GM19438 (cell line): ENCODE measurements at regions not wholly inside any gene's neighbourhood (a gene's known extent, or its start where the extent isn't known, plus 50 kb on each side); places are given as distances from the start of the nearest gene placed in this dataset.
A peak's percentile ranks its signal among the peaks of the same experiment; 100 is the strongest.

Source experiments
- ATAC-seq: cut with Tn5 transposase; IDR thresholded peaks from one replicate; pipeline ENCODE4 v1.9.1; 2021; ENCODE audit warnings: low read depth; ENCODE audit not compliant: unreplicated experiment

DNA sequence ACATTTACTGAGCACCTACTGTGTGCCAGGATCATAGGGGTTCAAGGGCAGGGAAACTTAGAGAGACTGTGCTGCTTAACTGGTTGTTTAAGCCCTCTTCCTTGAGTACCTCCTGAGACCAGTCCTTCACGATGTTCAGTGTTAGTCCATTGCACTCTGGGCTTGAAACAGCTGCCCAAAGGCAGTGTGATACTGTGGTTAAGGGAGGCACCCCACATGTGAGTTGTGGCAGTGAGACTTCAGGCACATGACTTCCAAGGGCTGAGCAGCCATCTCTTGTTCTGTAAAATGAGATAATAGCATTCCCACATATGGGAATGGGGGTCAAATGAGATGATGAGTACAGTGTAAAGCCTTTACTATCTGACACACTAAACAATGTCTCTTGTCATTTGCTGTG, 75.1 kb downstream of the LINGO1 start:
- no peak for ATAC-seq

DNA sequence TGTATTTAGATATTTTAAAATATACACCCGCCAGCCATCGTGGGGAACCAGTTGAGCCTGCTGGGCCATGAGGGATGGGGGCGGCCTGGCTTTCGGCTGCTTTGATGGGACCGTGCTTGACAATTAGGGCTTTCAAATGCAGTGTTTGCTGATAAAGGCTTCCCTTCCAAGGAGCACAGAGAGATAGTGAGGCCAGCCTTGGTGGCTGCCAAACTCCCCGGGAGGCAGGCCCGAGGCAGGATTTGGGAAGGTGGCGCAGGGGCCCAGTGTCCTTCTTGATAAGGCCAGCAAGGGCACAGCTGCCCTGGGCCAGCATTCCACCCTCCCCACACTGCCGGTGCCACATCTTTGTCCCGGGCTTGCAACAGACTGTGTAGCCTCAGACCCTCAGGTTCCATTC, 75.6 kb downstream of the LINGO1 start:
- ATAC-seq = no peak

DNA sequence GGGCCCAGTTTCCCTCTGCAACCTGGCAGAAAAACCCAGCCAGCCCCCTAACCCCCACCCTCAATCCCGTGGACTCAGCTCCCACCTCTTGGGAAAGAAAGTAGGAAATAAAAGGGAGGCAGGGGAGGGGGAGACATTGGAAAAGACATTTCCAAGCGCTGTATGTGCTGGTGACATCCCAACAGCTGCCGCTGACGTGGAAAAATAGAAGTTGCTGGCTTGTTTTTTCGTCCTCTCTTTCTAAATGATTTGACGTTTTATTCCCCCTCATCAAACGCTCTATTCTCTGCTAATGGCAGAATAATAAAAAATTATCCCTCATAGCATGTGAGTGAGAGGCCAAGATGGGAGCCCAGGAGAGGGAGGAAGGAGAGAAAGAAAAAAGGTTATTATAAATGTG, 76.1 kb downstream of the LINGO1 start:
- no peak for ATAC-seq

DNA sequence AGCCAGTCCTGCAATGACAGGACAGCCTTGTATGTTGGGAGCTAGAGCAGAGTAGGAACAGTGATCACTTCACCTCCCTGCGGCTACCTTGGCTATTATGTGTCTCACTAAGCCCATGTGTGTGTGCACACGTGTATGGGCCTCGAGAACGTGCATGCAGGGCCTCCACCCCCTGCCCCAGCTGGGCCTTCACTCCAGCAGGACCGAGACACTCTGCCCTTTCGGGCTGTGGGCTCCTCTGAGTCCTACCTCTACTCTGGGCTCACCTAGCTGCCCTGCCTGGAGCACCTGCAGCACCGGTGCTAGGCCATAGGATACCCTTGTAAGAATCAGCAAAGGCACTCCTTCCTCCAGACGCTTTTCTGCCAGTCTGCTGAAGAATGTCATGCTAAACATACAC, 77.5 kb downstream of the LINGO1 start:
- no peak for ATAC-seq

GRCh38 chr15:77554306-77555080, 78.2 kb downstream of the LINGO1 start:
- ATAC-seq = no peak

- ATAC-seq = no peak
Observed at GRCh38 chr15:77553695-77554094, 79.0 kb downstream of the LINGO1 start.

- no peak for ATAC-seq
Observed at GRCh38 chr15:77553257-77553656, 79.5 kb downstream of the LINGO1 start.

DNA sequence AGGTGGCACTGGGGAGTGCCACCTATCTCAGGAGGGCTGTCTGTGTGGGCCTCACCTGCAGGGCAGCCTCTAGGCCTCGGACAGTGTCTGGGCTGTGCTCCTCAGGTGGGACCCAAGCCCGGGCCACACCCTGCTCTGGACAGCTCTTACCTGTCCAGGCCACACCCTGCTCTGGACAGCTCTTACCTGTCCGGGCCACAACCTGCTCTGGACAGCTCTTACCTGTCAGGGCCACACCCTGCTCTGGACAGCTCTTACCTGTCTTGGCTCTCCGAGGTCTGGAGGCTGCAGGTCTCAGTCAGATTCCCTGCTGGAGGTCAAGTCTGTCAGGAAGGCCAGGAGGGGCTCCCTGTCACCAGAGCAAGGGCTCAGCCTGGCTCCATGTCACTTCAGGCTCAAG, 80.6 kb downstream of the LINGO1 start:
- ATAC-seq = no peak

DNA sequence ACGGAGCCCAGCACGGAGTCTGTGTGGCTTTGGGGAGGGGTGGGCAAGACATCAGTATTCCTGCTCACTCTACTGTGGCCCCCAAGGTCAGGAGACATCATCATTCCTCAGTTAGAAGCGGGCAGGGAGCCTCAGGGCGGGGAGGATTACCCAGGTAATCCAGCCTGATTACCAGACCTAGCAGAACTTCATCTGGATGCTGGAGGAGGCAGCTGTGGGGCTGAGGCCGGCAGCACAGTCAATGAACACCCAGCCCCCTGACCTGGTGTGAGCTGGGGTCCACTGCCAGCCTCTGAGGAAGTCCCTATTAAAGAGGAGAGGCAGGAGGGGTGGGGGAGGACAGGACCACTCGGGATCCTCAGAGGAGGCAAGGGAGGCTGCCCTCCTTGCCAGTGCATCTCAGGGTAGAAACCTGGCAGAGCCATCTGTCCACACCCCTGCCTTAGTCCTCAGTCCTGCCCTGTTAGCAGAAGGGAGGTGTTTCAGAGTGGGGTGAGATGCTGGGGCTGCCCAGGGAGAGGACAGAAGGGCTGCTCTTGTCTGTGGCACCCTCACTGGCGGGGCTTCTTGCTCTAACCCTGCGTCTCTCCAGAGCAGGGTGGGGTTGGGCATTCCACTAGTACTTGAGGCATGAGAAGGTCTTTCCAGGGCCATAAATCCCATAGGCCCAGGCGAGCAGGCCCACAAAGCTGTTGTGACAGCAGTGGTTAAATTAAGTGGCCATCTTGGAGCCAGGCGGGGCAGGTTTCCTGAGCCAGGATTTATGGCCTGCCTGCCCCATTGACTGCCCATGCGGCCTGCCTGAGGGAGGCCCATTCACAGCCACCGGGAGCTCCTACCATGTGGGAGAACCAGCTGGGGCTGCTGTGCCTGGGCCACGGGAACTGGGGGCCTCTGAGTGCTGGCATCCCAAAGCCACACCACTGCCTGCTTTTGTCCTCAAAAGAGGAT, 82.1 kb downstream of the LINGO1 start:
- no peak for ATAC-seq

DNA sequence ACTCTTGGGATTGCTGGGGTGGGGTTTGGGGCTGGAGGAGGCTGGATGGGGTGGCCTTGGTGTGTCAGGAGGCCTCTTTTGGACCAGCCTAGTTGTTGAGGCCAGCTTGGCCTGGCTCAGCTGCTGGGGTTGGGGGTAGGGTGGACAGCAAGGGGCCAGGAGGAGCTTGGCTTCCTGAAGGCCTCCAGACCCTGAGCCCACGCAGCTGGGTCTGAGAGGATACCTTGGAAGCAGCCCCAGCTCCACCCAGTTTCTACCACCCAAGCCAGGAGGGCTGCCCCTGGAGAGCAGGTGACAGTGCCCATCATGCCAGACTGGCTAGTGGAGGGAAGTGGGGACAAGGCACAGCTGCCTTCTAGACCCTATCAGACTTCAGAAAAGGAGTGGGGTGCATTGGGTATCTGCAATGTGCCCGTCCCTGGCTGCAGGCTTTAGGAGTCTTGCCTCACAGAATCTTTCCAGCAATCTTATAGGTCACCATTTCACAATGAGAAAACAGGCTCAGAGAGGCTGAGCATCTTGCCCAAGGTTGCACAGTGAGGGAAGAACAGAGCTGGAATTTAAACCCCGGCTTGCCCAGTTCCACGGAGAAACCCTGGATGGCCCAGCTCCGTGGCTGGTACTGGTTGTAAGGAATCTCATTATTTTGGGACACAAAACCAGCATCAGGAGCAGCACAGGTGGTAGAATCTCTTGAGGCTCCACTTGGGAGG, 83.0 kb downstream of the LINGO1 start:
- no peak for ATAC-seq

- ATAC-seq = no peak
Observed at GRCh38 chr15:77548589-77549557, 83.8 kb downstream of the LINGO1 start.

DNA sequence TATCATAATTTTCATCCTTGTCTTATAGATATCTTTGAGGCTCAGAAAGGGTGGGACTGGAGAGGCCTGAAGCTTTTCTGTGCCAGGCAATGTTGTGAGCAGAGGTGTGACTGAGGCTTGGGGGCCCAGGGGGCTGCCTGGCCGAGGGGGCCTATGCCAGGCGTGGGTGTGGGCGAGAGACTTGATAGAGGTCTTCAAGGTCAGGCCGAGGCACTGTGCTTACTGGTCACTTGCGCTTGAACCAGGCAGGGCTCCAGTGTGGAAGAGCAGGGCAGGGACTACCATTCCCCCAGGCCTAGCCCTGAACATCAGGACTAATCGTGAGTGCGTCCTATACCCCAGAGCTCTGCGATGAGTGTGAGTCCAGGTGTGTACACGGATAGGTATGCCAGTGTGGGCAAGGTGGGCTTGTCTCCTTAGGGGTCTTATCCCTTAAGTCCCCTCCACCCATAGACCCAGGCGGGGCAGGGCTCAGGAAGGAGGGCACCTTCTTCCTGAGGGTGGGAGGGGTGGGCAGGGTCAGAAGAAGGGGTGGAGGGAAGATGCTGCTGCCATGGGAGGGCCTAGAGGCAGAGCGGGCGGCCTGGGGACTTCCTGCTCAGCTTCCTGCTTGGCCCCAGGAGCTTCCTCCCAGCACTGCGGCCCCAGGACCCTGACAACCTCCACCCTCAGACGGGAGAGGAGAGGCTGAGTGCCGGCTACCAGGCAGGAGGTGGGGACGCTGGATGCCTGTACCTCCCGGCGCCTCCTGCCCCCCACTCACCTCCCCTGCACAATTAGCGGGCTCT, 84.7 kb downstream of the LINGO1 start:
- no peak for ATAC-seq

DNA sequence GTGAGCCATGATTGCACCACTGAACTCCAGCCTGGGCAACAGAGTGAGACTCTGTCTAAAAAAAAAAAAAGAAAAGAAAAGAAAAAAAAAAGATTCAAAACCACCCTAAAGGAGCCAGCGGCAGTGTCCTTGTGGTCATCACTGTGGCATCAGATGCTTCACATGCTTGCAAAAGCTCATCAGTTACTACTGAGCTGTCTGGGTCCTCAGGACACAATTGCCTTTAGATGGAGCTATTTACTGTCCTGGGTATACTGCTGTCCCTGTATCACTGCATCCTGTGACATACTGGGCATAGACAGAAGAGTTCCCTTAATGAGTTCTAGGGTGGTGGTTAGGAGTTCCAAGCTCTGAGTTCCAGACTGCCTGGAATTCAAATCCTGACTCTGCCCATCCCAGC, 85.8 kb downstream of the LINGO1 start:
- no peak for ATAC-seq

DNA sequence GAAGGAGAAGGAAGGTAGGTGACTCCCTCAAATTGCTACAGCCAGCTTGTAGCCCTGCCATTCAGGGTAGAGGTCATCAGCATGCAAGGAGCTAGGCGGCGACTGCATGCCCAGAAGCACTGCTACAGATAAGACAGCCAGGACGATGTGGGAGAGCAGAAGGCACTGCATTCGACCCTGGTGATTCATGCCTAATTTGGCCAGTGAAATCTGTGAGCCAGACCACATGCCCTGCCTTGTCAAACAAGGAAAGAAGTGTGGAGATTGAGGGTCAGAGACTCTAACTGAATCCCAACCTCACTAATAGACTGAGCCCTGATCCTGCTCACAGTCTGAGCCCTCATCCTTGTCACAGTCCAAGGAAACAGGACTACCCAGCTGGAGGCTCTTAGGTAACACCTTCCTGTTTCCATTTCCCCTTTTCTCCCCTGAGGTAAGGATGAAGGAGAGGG, 86.6 kb downstream of the LINGO1 start:
- no peak for ATAC-seq

- ATAC-seq = no peak
Observed at GRCh38 chr15:77545058-77545457, 87.7 kb downstream of the LINGO1 start.

- no peak for ATAC-seq
Observed at GRCh38 chr15:77544162-77544561, 88.5 kb downstream of the LINGO1 start.

GRCh38 chr15:77543159-77543882, 89.4 kb downstream of the LINGO1 start:
- peak; percentile 84 for ATAC-seq

DNA sequence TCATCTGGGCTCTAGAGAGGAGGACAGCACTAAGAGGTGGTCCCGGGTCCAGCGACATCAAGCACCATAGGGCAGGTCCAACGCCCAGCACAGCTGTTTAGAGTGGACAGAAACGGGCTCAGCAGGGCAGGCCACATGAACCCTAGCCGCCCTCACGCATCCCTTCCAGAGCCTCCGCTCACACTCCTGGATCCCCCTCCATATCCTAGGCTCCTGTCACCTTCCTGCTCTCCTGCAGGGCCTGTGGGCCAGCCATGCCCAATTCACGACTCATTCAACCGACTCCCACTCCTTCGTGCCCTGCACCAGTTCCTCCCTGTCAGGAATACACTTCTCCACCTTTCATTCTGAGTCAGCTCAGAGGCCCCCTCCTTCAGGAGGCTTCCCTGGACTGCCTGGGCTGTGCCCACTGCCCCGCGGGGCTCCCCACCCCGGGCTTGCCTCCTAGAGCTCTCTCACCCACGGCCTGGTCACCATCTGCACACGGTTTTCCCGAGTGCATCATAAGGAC, 90.2 kb downstream of the LINGO1 start:
- no peak for ATAC-seq
